Stimulated activated CD4-positive, alpha-beta T cell treated with anti-CD3 and anti-CD28 coated beads, Interleukin-2, amount 100 ng/mL, for 4 hours (primary cell): ENCODE measurements at regions not wholly inside any gene's neighbourhood (a gene's known extent, or its start where the extent isn't known, plus 50 kb on each side); places are given as distances from the start of the nearest gene placed in this dataset.

Experiments
- DNase-seq: peaks from one replicate; pipeline ENCODE4 v3.0.0-alpha.2; 2020; ENCODE audit warnings: low read depth

DNA sequence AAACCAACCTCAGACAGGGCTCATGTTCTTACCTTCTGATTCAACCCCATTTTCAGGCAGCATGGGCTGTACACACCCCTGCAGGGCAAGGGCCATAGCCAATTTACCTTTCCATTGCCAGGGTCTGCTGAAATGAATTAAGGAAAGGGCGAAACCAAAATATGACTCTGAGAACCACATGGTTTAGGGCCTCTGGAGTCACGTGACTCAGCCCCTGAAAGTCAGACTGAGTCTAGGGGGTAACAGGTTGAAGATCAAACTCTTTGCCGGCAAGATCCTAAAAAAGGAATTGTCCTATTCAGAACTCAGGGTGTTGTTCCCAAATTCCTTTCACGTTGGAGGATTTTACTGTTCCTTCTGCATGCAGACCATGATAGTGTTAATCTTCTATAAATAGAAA is 118.9 kb downstream of the RAB11FIP2 start:
- no peak for DNase-seq

DNA sequence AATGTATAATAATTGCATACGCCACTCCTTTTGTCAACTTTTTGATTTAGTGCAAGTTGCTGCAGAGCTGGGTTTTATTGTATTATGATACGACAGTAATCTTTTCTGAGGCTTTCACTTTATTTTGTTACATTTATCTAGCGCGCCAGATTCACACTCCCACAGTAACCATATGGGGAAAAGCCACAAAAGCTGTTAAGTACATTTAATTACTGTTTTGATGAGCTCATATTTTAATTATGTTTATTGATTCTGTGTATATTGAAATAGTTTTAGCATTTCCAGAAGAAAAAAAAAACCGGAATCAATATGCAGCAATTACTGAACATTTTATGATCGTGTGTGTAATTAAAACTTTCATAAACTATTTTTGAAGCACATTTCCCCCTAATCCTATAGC is 118.5 kb downstream of the RAB11FIP2 start:
- DNase-seq = no peak

DNA sequence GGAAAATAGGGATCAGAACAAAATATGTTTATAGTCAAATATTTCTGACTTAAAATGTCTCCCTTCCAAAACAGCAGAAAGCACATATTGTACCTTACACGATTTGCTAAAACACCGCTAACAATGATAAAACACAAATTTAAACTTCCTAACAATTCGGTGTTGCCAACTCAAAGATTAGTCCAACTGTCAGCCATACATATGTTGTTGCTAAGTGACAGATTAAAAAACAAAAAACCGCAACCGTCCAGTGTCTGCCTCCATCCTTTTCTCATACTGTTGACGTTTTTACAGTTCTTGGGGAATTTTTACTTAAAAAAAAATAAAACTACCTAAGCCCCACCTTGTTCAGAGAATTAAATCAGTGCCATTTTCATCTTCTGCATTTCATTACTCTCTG is 118.0 kb downstream of the RAB11FIP2 start:
- DNase-seq = no peak

DNA sequence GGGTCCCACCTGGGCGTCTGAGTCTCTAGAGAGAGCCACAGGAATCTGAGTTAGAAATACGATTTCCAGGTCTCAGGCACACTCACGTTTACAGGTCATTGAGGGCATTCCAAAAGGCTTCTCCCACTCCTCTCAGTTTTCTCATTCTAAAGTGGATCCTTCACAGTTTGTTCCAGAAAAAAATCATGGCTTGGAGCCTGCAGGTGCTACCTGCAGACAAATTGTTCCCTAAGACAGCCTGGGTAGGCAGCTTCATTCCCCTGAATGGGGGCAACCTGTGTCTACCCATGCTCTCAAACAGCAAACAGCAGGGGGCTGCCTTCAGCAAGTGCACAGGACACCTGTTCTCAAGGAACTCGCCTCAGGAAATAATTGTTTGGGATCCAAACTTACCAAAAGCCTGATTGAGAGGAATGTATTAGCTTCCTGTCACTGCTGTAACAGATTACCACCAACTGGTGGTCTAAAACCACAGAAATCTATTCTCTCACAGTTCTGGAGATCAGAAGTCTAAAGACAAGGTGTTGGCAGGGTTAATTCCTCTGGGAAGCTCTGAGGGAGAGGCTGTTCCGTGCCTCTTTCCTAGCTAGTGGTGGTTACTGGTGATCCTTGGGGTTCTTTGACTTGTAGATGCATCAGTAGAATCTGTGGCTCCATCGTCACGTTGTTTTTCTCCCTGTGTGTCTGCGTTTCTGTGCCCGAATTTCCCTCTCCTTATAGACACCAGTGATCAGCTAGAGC is 117.2 kb downstream of the RAB11FIP2 start:
- no peak for DNase-seq

DNA sequence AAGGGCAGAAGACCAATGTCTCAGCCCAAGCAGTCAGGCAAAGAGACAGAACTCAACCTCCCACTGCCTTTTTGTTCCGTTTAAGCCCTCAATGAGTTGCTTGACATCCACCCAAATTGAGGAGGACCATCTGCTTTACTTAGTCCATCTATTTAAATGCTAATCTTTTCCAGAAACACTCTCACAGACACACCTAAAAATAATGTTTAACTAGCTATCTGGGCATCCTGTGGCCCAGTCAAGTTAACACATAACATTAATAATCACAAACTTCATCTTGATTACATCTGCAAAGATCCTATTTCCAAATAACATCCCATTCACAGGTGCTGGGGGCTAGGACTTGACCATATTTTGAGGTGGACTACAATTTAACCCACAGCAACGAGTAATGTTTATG is 115.7 kb downstream of the RAB11FIP2 start:
- no peak for DNase-seq

DNA sequence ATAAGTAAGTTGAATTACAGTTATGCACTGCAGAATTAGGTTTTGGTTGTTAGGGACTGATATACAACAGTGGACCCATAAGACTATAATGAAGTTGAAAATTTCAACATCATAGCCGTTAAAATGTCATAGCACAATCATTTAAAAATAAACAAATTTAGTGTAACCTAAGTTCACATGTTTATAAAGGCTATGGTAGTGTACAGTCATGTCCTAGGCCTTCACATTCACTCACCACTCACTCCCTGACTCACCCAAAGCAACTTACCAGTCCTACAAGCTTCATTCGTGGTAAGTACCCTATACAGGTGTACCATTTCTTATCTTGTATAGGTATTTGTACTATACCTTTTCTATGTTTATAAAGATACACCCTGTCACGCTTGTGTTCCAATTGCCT is 113.7 kb downstream of the RAB11FIP2 start:
- DNase-seq = no peak

DNA sequence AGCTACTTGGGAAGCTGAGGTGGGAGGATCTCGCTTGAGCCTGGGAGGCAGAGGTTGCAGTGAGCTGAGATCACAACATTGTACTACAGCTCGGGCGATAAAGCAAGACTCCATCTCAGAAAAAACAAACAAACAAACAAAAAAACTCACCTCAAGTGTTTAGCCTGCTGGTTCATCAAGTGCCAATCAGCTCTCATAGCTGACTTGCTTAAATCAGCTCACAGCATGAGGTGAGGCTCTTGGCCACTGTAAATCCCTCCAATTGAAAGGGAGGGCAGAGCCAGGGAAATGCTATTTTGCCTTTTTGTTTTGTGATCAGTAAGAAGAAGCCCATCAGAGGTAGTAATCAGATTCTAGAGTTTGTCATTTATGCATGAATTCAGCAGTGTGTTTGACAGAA is 112.3 kb downstream of the RAB11FIP2 start:
- no peak for DNase-seq

DNA sequence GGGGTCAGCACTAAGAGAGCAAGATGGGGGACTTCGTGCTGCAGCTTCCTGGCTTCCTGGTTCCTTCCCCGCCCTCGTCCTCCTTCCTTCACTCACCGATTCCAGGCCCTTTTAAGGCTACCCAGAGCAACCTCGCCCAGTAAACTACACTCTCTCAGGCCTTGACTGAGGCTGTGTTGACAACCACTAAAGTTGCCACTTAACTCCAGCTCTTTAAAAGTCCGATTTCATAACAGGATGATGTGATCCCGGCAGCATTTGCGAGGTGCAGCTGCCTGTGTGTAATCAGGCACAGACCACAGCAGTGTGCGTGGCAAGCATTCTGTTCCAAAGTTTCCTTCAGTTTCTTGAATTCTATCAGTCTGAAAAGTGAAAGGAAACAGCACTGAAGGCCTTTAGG is 110.6 kb downstream of the RAB11FIP2 start:
- DNase-seq = no peak

DNA sequence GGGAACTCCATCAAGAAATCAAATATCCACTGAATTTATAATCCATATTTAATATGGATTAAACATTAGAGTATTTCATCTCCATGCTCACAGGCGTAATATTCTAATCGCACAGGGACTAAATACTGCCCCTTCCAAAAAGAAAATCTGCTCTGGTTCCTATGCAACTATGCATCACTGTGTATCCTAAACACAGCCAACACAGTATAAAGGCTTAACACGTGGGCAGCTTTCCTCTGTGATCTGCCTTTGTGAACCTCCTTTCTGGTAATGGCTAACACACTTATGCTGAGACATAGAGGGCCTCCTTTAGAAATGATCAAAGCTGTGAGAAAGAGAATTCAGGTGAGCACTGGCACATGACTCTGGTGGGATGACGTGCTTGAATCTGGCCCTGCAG is 110.2 kb downstream of the RAB11FIP2 start:
- DNase-seq = no peak

DNA sequence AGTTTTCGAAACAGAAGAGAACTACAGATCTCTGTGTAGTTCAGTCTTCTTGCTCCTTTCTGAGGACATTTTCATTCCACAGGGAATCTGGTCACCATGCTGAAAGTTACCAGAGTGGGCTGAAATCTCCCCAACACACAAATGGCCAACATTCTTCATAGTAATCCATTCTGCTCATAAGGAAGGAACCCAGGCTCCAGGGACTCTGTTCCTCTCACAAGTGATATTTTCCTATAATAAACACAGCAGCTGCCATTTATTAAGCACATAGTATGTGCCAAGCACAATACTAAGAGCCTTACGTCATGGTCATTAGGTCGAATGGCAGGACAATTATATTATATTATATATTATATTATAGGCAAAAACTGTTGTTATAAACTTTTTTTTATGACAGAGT is 109.8 kb downstream of the RAB11FIP2 start:
- DNase-seq = no peak

DNA sequence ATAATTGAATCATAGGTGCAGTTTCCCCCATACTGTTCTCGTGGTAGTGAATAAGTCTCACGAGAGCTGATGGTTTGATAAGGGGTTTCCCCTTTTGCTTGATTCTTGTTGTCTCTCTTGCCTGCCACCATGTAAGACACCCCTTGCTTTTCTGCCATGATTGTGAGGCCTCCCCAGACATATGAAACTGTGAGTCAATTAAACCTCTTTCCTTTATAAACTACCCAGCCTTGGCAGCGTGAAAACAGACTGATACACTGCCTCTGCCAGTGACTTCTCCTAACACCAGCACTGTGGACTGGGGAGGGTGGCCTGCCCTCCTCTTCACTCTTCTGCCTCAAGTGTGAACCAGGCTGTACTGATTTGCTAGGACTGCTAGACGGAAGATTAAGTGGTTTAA is 108.6 kb downstream of the RAB11FIP2 start:
- no peak for DNase-seq

DNA sequence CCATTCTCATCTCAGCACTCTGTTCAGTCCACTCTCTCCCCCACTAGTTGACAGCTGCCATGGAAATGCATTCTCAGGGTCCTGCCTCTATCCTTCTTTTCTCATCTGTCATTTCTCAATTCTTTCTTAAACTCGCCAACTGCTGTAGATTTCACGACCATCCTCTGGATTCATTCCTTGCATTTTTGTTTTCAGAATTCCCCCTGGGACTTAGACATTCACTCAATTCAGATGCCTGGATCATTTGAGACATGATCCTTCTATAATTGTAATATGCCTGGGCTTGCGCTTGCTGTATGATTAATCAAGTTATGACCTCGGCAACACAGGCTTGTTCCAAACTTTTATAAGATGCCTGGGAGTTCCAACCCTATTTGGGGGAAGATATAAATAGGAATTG is 104.5 kb downstream of the RAB11FIP2 start:
- no peak for DNase-seq

DNA sequence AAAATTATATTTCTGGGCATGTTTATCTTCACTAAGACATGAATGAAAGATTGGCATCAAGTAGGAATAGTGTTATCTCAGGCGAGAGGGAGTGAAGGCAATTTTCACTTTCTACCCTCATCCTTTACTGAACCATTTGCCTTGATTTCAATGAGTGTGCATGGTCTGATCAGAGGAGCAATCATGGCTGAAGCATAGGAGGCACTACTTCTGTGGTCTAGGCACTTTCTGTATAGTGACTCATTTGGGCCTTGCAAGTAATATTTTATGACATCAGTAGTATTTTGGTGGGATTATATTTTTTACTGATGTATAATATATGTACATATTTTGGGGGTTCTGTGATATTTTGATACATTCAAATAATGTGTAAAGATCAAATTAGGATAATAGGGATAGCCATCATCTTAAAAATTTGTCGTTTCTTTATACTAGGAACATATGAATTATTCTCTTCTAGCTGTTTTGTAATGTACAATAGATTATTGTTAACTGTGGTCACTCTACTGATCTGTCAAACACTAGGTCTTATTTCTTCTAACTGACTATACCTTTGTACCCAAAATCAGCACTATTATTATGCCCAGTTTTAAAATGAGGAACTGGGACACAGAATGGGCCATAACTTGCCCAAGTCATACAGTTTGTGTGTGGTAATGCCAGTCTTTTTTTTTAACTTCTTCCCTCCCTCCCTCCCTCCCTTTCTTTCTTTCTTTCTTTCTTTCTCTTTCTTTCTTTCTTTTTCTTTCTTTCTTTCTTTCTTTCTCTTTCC is 101.9 kb downstream of the RAB11FIP2 start:
- no peak for DNase-seq

DNA sequence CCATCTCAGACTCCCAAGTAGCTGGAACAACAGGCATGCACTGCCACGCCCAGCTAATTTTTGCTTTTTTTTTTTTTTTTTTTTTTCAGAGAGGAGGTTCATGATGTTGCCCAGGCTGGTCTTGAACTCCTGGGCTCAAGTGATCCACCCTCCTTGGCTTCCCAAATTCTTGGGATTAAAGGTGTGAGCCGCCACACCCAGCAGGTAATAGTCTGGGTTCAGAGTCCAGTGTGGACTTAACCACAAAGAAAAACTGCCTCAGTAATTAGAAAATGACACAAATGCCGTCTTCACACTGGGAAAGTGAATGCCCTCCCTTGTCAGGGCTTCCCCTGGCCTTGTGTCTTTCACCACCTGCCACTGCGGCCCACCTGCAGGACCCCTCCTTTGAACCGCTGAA is 101.1 kb downstream of the RAB11FIP2 start:
- no peak for DNase-seq

DNA sequence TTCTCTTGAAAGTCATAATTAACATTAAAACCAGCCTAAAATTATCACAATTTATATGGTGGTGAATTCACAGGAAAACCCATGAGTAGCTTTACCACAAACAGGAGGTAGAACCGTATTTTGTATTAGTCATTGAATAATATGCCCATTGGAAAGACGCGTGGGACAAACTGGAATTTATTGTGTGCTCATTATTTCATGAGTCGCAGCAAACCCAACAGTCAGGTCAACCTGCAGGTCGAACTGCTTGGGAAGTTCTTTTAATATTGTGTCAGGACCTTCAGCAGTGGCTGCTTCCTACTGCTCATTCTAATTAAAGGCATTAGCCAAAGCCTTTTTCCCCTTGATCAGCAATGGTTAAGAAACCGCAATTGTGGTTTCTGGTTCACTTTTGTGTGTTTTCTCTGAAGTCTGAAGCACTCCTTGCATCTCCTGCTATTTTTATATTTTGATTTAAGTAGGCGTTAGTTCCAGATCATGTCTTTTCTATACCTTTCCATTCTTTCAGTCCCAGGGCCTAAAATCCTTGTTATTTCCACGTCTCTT is 100.1 kb downstream of the RAB11FIP2 start:
- DNase-seq = no peak

DNA sequence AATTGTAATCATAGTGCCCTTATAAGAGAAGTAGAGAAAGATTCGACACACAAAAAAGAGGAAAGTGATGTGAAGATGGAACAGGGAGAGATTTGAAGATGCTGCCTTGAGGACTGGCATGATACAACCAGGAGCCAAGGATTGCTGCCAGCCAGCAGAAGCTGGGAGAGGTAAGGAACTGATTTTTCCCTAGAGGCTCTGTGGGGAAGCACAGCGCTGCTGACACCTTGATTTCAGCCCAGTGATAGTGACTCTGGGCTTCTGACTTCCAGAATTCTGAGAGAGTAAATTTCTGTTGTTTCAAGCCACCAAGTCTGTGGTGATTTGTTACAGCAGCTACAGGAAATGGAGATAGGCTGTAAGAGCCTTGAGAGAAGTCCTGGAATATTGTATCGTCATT is 98.2 kb downstream of the RAB11FIP2 start:
- no peak for DNase-seq

DNA sequence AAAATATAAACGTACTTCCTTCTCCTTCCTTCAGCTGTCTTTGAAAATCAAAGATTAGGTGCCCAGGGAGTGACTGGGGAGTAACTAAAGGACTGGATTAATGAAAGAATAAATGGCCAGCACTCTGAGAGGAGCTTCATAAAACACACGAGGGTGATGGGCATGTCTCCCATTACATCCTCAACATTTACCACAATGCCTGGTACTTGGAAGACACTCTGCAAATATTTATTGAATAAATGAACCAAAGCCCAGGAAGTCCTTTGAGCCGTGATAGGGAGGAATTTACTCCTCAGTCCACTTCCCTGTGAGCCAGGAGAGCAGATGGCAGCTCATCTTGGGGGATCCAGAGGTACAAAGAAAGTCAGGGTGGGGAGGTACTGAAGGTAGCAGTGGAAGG is 96.3 kb downstream of the RAB11FIP2 start:
- DNase-seq = no peak
